Astrocyte (in vitro differentiated cells and primary cell): ENCODE measurements at regions not wholly inside any gene's neighbourhood (a gene's known extent, or its start where the extent isn't known, plus 50 kb on each side); places are given as distances from the start of the nearest gene placed in this dataset.

Experiments
- DNase-seq: peaks from one replicate; pipeline ENCODE4 v3.0.0-alpha.2; 2010; ENCODE audit warnings: low read depth
- FAIRE-seq: peaks from 2 replicates; lab custom pipeline; 2011; peaks lifted over from hg19 to GRCh38; lab: Jason Lieb, UNC
- H2AFZ ChIP-seq: 2 replicates; pipeline ENCODE4 v1.6.0; 2012; ENCODE audit warnings: low read depth, low read length, inconsistent platforms
- H3K27ac ChIP-seq: 2 replicates; pipeline ENCODE4 v1.5.1; 2011; ENCODE audit warnings: low read depth, low read length, inconsistent platforms
- H3K27me3 ChIP-seq: 2 replicates; pipeline ENCODE4 v1.6.0; 2011; ENCODE audit warnings: low read length, inconsistent platforms; ENCODE audit not compliant: insufficient read depth
- H3K36me3 ChIP-seq: 2 replicates; pipeline ENCODE4 v1.5.1; 2011; ENCODE audit warnings: low read length, inconsistent platforms; ENCODE audit not compliant: insufficient read depth
- H3K4me1 ChIP-seq: 2 replicates; pipeline ENCODE4 v1.5.1; 2011; ENCODE audit warnings: low read length, inconsistent platforms; ENCODE audit not compliant: insufficient read depth
- H3K4me2 ChIP-seq: 2 replicates; pipeline ENCODE4 v1.6.0; 2012; ENCODE audit warnings: low read length, inconsistent platforms
- H3K4me3 ChIP-seq: 2 replicates; pipeline ENCODE4 v1.5.1; 2011; ENCODE audit warnings: low read depth, mild to moderate bottlenecking, low read length, inconsistent platforms; ENCODE audit not compliant: insufficient read depth
- H3K79me2 ChIP-seq: 2 replicates; pipeline ENCODE4 v1.6.0; 2012; ENCODE audit warnings: mild to moderate bottlenecking, low read length, inconsistent platforms; ENCODE audit not compliant: insufficient read depth
- H3K9ac ChIP-seq: 2 replicates; pipeline ENCODE4 v1.6.0; 2012; ENCODE audit warnings: mild to moderate bottlenecking, low read length, inconsistent platforms
- H3K9me3 ChIP-seq: 2 replicates; pipeline ENCODE4 v1.5.1; 2012; ENCODE audit warnings: low read depth, mild to moderate bottlenecking, low read length, inconsistent platforms; ENCODE audit not compliant: insufficient read depth
- H4K20me1 ChIP-seq: 2 replicates; pipeline ENCODE4 v1.6.0; 2012; ENCODE audit warnings: low read length, inconsistent platforms; ENCODE audit not compliant: insufficient read depth
- H3K27ac Mint-ChIP-seq: one replicate; pipeline ENCODE4 v1.8.0; 2021; ENCODE audit warnings: mild to moderate bottlenecking, mixed read lengths; ENCODE audit not compliant: unreplicated experiment
- H3K27me3 Mint-ChIP-seq: one replicate; pipeline ENCODE4 v1.8.0; 2021; ENCODE audit warnings: low read depth, mixed read lengths; ENCODE audit not compliant: unreplicated experiment
- H3K36me3 Mint-ChIP-seq: one replicate; pipeline ENCODE4 v1.8.0; 2021; ENCODE audit warnings: low read depth, mixed read lengths; ENCODE audit not compliant: unreplicated experiment
- H3K4me1 Mint-ChIP-seq: one replicate; pipeline ENCODE4 v1.8.0; 2021; ENCODE audit warnings: low read depth, mixed read lengths; ENCODE audit not compliant: unreplicated experiment
- H3K4me3 Mint-ChIP-seq: one replicate; pipeline ENCODE4 v1.8.0; 2021; ENCODE audit warnings: mild to moderate bottlenecking, moderate library complexity, mixed read lengths; ENCODE audit not compliant: unreplicated experiment
- H3K9me3 Mint-ChIP-seq: one replicate; pipeline ENCODE4 v1.8.0; 2021; ENCODE audit warnings: mild to moderate bottlenecking, mixed read lengths; ENCODE audit not compliant: unreplicated experiment
- CTCF ChIP-seq: IDR thresholded peaks from 2 replicates; pipeline ENCODE4 v1.5.1; 2011; ENCODE audit warnings: low read depth, mild to moderate bottlenecking, inconsistent platforms, low read length, moderate library complexity; ENCODE audit not compliant: insufficient read depth
- EZH2 ChIP-seq: IDR thresholded peaks from 2 replicates; pipeline ENCODE4 v1.6.1; 2012; ENCODE audit warnings: mild to moderate bottlenecking, low read length, inconsistent platforms; ENCODE audit not compliant: insufficient read depth

- Mint-ChIP-seq H3K36me3 (peaks cover 3% of the 10 kb centered on the region), H3K9me3 (peaks cover 4% of the 10 kb centered on the region), H3K27ac (no peak overlapping the region), H3K4me1 (peaks cover 9% of the 10 kb centered on the region), H3K4me3 (no peak overlapping the region), H3K27me3 (peaks cover 31% of the 10 kb centered on the region)
- Histone ChIP-seq H3K9me3 (no peaks in the 10 kb centered on the region), H3K4me1 (peaks cover 5% of the 10 kb centered on the region), H3K79me2 (no peaks in the 10 kb centered on the region), H3K27me3 (peaks cover 18% of the 10 kb centered on the region), H3K27ac (no peak overlapping the region), H3K4me2 (no peak overlapping the region), H2AFZ (no peak overlapping the region), H3K36me3 (no peaks in the 10 kb centered on the region), H4K20me1 (no peaks in the 10 kb centered on the region), H3K4me3 (no peak overlapping the region), H3K9ac (no peak overlapping the region)
- DNase-seq (no peak), FAIRE-seq (no peak)
- no peak for TF ChIP-seq CTCF
- TF ChIP-seq EZH2: no peak
Measured at GRCh38 chr2:105573490-105573889, 171.2 kb upstream of the NCK2 start.

GRCh38 chr2:105571445-105571987, 172.7 kb upstream of the FHL2 start:
- Histone ChIP-seq H2AFZ (no peak overlapping the region), H3K9ac (no peak overlapping the region), H3K4me2 (no peak overlapping the region), H3K79me2 (no peaks in the 10 kb centered on the region), H3K36me3 (no peaks in the 10 kb centered on the region), H3K9me3 (no peaks in the 10 kb centered on the region), H3K4me1 (peaks cover 10% of the 10 kb centered on the region), H3K27me3 (peaks cover 18% of the 10 kb centered on the region), H3K27ac (no peak overlapping the region), H3K4me3 (no peak overlapping the region), H4K20me1 (no peaks in the 10 kb centered on the region)
- Mint-ChIP-seq H3K27me3 (peaks cover 33% of the 10 kb centered on the region), H3K4me1 (peaks cover 10% of the 10 kb centered on the region), H3K36me3 (peaks cover 3% of the 10 kb centered on the region), H3K9me3 (peaks cover 4% of the 10 kb centered on the region), H3K27ac (no peak overlapping the region), H3K4me3 (no peak overlapping the region)
- DNase-seq (no peak), FAIRE-seq (no peak)
- no peak for TF ChIP-seq EZH2
- no peak for TF ChIP-seq CTCF

GRCh38 chr2:105570757-105571156, 171.9 kb upstream of the FHL2 start:
- H3K27ac Mint-ChIP-seq: no peak overlapping the region
- H3K4me1 Mint-ChIP-seq: peaks cover 7% of the 10 kb centered on the region
- Histone ChIP-seq H3K27me3 (peaks cover 18% of the 10 kb centered on the region), H3K9ac (no peak overlapping the region), H3K4me2 (no peak overlapping the region), H2AFZ (no peak overlapping the region), H3K36me3 (no peaks in the 10 kb centered on the region), H3K4me1 (peaks cover 10% of the 10 kb centered on the region), H3K79me2 (no peaks in the 10 kb centered on the region), H4K20me1 (no peaks in the 10 kb centered on the region), H3K27ac (no peak overlapping the region), H3K4me3 (no peak overlapping the region), H3K9me3 (no peaks in the 10 kb centered on the region)
- peaks cover 33% of the 10 kb centered on the region for H3K27me3 Mint-ChIP-seq
- FAIRE-seq: no peak
- no peak for TF ChIP-seq EZH2
- no peak for TF ChIP-seq CTCF
- H3K4me3 Mint-ChIP-seq: no peak overlapping the region
- H3K9me3 Mint-ChIP-seq: peaks cover 4% of the 10 kb centered on the region
- DNase-seq: no peak
- H3K36me3 Mint-ChIP-seq: peaks cover 3% of the 10 kb centered on the region
